Bronchial epithelial cell (primary cell): ENCODE measurements at regions not wholly inside any gene's neighbourhood (a gene's known extent, or its start where the extent isn't known, plus 50 kb on each side); places are given as distances from the start of the nearest gene placed in this dataset.

Experiments
- DNase-seq: peaks from one replicate; pipeline ENCODE4 v3.0.0-alpha.2; 2010; ENCODE audit warnings: low read depth
- FAIRE-seq: peaks from 2 replicates; lab custom pipeline; 2011; peaks lifted over from hg19 to GRCh38; lab: Jason Lieb, UNC
- H3K27me3 ChIP-seq: 2 replicates; pipeline ENCODE4 v1.5.1; 2011; ENCODE audit warnings: low read length; ENCODE audit not compliant: control insufficient read depth, insufficient read depth
- H3K36me3 ChIP-seq: 2 replicates; pipeline ENCODE4 v1.5.1; 2011; ENCODE audit warnings: low read length; ENCODE audit not compliant: control insufficient read depth, insufficient read depth
- H3K4me3 ChIP-seq: 2 replicates; pipeline ENCODE4 v1.5.1; 2011; ENCODE audit warnings: mild to moderate bottlenecking, low read depth, low read length, control low read depth
- CTCF ChIP-seq: IDR thresholded peaks from 2 replicates; pipeline ENCODE4 v1.5.1; 2011; ENCODE audit warnings: mild to moderate bottlenecking, moderate library complexity, low read length, control low read depth, inconsistent platforms; ENCODE audit not compliant: insufficient read depth, severe bottlenecking

- DNase-seq = no peak
- no peak overlapping the region for H3K4me3 ChIP-seq
- TF ChIP-seq CTCF = no peak
- H3K27me3 ChIP-seq = no peaks in the 10 kb centered on the region
- H3K36me3 ChIP-seq = no peaks in the 10 kb centered on the region
- no peak for FAIRE-seq
Observed at GRCh38 chr6:164124986-164125385, 710.5 kb downstream of the QKI start.

GRCh38 chr6:164124473-164124872, 710.0 kb downstream of the QKI start:
- no peak for DNase-seq
- Histone ChIP-seq H3K27me3 (no peaks in the 10 kb centered on the region), H3K36me3 (no peaks in the 10 kb centered on the region), H3K4me3 (no peak overlapping the region)
- no peak for FAIRE-seq
- no peak for TF ChIP-seq CTCF

- TF ChIP-seq CTCF = no peak
- FAIRE-seq (no peak), DNase-seq (no peak)
- Histone ChIP-seq H3K27me3 (no peaks in the 10 kb centered on the region), H3K36me3 (no peaks in the 10 kb centered on the region), H3K4me3 (no peak overlapping the region)
Observed at GRCh38 chr6:164122109-164122508, 707.6 kb downstream of the QKI start.

- H3K4me3 ChIP-seq = no peak overlapping the region
- FAIRE-seq = no peak
Observed at GRCh38 chr6:164121527-164121926, 707.0 kb downstream of the QKI start.

GRCh38 chr6:164114651-164115050, 700.1 kb downstream of the QKI start:
- DNase-seq = no peak
- H3K4me3 ChIP-seq = no peak overlapping the region
- no peaks in the 10 kb centered on the region for H3K36me3 ChIP-seq
- H3K27me3 ChIP-seq = no peaks in the 10 kb centered on the region
- FAIRE-seq = no peak
- TF ChIP-seq CTCF = no peak

More at GRCh38 chr6:164121527-164121926, 707.0 kb downstream of the QKI start:
- no peaks in the 10 kb centered on the region for H3K27me3 ChIP-seq
- no peaks in the 10 kb centered on the region for H3K36me3 ChIP-seq
- TF ChIP-seq CTCF = no peak
- no peak for DNase-seq

GRCh38 chr6:164114051-164114450, 699.5 kb downstream of the QKI start:
- FAIRE-seq = no peak
- no peak for TF ChIP-seq CTCF
- DNase-seq = no peak
- H3K27me3 ChIP-seq = no peaks in the 10 kb centered on the region
- H3K36me3 ChIP-seq = no peaks in the 10 kb centered on the region
- no peak overlapping the region for H3K4me3 ChIP-seq
